Mesendoderm (in vitro differentiated cells): ENCODE measurements at regions not wholly inside any gene's neighbourhood (a gene's known extent, or its start where the extent isn't known, plus 50 kb on each side); places are given as distances from the start of the nearest gene placed in this dataset.
"Not testable (repeated sequence)": the region's sequence is repeated elsewhere in the genome, so short reads cannot be mapped to it uniquely, and the experiment has no call there.

Experiments
- DNase-seq: peaks from one replicate; pipeline ENCODE4 v3.0.0; 2013
- H2AK5ac ChIP-seq: 2 replicates; pipeline ENCODE4 v1.6.1; 2013; ENCODE audit warnings: low read length, inconsistent platforms
- H2BK120ac ChIP-seq: 2 replicates; pipeline ENCODE4 v1.6.1; 2013; ENCODE audit warnings: low read depth, mild to moderate bottlenecking, low read length, moderate library complexity, mixed read lengths
- H2BK15ac ChIP-seq: replicated peaks from 2 replicates; pipeline ENCODE4 v1.6.1; 2013; ENCODE audit warnings: low read depth, mild to moderate bottlenecking, moderate library complexity
- H2BK5ac ChIP-seq: 2 replicates; pipeline ENCODE4 v1.6.1; 2013; ENCODE audit warnings: low read length, inconsistent platforms
- H3K18ac ChIP-seq: 2 replicates; pipeline ENCODE4 v1.6.1; 2013; ENCODE audit warnings: mild to moderate bottlenecking, low read length, mixed read lengths
- H3K23ac ChIP-seq: one replicate; pipeline ENCODE4 v1.6.1; 2013; ENCODE audit warnings: low read length
- H3K27ac ChIP-seq: 2 replicates; pipeline ENCODE4 v1.5.1; 2013; ENCODE audit warnings: low read depth, mild to moderate bottlenecking, inconsistent platforms, low read length, moderate library complexity
- H3K27me3 ChIP-seq: 2 replicates; pipeline ENCODE4 v1.6.1; 2013; ENCODE audit warnings: low read length, control low read depth, mild to moderate bottlenecking, inconsistent platforms; ENCODE audit not compliant: insufficient read depth, poor library complexity
- H3K36me3 ChIP-seq: 2 replicates; pipeline ENCODE4 v1.6.1; 2013; ENCODE audit warnings: low read length, inconsistent platforms; ENCODE audit not compliant: control insufficient read depth, insufficient read depth
- H3K4ac ChIP-seq: one replicate; pipeline ENCODE4 v1.6.1; 2013; ENCODE audit warnings: low read depth, mild to moderate bottlenecking, low read length, moderate library complexity
- H3K4me1 ChIP-seq: 2 replicates; pipeline ENCODE4 v1.6.1; 2013; ENCODE audit warnings: low read depth, low read length, inconsistent platforms; ENCODE audit not compliant: control insufficient read depth
- H3K4me2 ChIP-seq: 2 replicates; pipeline ENCODE4 v1.6.1; 2013; ENCODE audit warnings: low read length
- H3K4me3 ChIP-seq: 2 replicates; pipeline ENCODE4 v1.5.1; 2013; ENCODE audit warnings: mild to moderate bottlenecking, low read length
- H3K56ac ChIP-seq: one replicate; pipeline ENCODE4 v1.6.1; 2013; ENCODE audit warnings: low read length
- H3K79me1 ChIP-seq: 2 replicates; pipeline ENCODE4 v1.6.1; 2013; ENCODE audit warnings: low read length, inconsistent platforms
- H3K79me2 ChIP-seq: 2 replicates; pipeline ENCODE4 v1.6.1; 2013; ENCODE audit warnings: mild to moderate bottlenecking, low read length; ENCODE audit not compliant: control insufficient read depth, insufficient read depth
- H3K9ac ChIP-seq: 2 replicates; pipeline ENCODE4 v1.6.1; 2013; ENCODE audit warnings: low read length, inconsistent platforms
- H4K5ac ChIP-seq: one replicate; pipeline ENCODE4 v1.6.1; 2013; ENCODE audit warnings: low read length
- H4K8ac ChIP-seq: one replicate; pipeline ENCODE4 v1.6.1; 2013; ENCODE audit warnings: low read depth, mild to moderate bottlenecking, control low read depth, low read length, moderate library complexity
- WGBS: extraction: QIAGEN DNeasy Blood & Tissue Kit; methylation state at CpG from one replicate; pipeline ENCODE4 v1.1.7; 2013; ENCODE audit warnings: low lambda C conversion rate, missing lambda C conversion rate; ENCODE audit not compliant: insufficient coverage; ENCODE audit errors: extremely low coverage; 5-methylcytosine and 5-hydroxymethylcytosine counted together

DNA sequence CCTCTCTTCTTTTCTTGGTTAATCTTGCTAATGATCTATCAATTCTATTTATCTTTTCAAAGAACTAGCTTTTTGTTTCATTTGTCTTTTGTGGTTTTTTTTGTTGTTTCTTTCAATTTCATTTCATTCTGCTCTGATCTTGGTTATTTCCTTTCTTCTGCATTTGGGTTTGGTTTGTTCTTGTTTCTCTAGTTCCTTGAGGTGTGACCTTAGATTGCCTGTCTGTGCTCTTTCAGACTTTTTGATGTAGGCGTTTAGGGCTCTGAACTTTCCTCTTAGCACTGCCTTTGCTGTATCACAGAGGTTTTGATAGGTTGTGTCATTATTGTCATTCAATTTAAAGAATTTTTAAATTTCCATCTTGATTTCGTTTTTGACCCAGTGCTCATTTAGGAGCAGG is 180.1 kb downstream of the TM2D1 start:
- not testable (repeated sequence) for H3K23ac ChIP-seq, H3K79me1 ChIP-seq, H3K27ac ChIP-seq, H4K8ac ChIP-seq, H4K5ac ChIP-seq, H3K27me3 ChIP-seq, H2BK5ac ChIP-seq, DNase-seq, H2BK120ac ChIP-seq, H3K4me1 ChIP-seq, H3K18ac ChIP-seq, H3K4me3 ChIP-seq, H3K4me2 ChIP-seq, H3K9ac ChIP-seq, H2BK15ac ChIP-seq, H3K79me2 ChIP-seq, H3K4ac ChIP-seq, H2AK5ac ChIP-seq, H3K36me3 ChIP-seq, H3K56ac ChIP-seq
- no CpG with 5 or more reads among the region's 2 CpGs for WGBS

DNA sequence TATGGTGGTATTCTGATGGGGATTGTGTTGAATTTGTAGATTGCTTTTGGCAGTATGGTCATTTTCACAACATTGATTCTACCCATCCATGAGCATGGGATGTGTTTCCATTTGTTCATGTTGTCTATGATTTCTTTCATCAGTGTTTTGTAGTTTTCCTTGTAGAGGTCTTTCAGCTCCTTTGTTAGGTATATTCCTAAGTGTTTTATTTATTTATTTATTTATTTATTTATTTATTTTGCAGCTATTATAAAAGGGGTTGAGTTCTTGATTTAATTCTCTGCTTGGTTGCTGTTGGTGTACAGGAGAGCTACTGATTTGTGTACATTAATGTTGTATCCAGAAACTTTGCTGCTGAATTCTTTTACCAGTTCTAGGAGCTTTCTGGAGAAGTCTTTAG is 181.4 kb downstream of the TM2D1 start:
- not testable (repeated sequence) for H3K27me3 ChIP-seq, H3K4ac ChIP-seq, H3K18ac ChIP-seq, H3K4me2 ChIP-seq, H3K79me2 ChIP-seq, H4K5ac ChIP-seq, H3K79me1 ChIP-seq, H2BK5ac ChIP-seq, DNase-seq, H3K27ac ChIP-seq, H2BK15ac ChIP-seq, H3K23ac ChIP-seq, H3K56ac ChIP-seq, H3K36me3 ChIP-seq, H2AK5ac ChIP-seq, H3K4me3 ChIP-seq, H3K4me1 ChIP-seq, H3K9ac ChIP-seq, H2BK120ac ChIP-seq, H4K8ac ChIP-seq

DNA sequence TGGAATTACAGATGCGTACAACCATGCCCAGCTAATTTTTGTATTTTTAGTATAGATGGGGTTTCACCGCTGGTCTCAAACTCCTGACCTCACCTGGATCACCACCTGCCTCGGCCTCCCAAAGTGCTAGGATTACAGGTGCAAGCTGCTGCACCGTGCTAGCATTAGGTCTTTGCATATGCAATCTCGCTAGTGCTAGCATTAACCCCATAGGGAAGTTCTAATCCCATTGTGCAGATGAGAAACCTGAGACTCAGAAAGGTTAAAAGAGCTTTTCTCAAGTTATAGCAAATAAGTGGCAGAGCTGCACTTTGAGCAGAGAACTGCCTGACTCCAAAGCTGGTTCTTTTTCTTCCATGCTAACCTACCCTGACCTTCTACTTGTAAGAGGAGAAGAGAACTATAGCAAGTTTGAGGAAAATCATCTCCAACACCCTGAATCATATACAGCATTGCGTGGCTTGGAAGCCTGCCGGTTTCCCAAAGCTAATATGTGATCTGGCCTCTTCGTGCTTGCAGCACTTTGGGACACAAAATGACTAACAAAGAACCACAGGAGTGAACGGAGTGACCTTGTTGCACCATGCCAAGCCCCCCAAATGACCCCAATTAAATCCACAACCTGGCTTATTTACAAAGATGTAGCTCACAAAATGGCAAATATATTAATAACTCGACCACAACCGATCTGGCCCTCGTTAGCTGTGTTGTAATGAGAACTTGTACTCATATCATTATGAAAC is 185.1 kb downstream of the TM2D1 start:
- Histone ChIP-seq H3K27me3 (no peaks in the 10 kb centered on the region), H3K4me3 (no peak overlapping the region), H2BK120ac (no peak overlapping the region), H2AK5ac (no peak overlapping the region), H4K8ac (no peak overlapping the region), H3K23ac (no peak overlapping the region), H3K4ac (no peak overlapping the region), H3K9ac (no peak overlapping the region), H2BK15ac (no peak overlapping the region), H3K4me1 (no peaks in the 10 kb centered on the region), H3K79me2 (no peaks in the 10 kb centered on the region), H3K56ac (no peak overlapping the region), H4K5ac (no peak overlapping the region), H2BK5ac (no peak overlapping the region), H3K4me2 (no peak overlapping the region), H3K18ac (no peak overlapping the region), H3K27ac (no peak overlapping the region), H3K79me1 (no peaks in the 10 kb centered on the region), H3K36me3 (no peaks in the 10 kb centered on the region)
- DNase-seq, result no peak
- no CpG with 5 or more reads among the region's 12 CpGs for WGBS

GRCh38 chr1:61538228-61538627 is 186.7 kb downstream of the TM2D1 start:
- no peaks in the 10 kb centered on the region for H3K79me1 ChIP-seq
- H3K27me3 ChIP-seq, result no peaks in the 10 kb centered on the region
- no peaks in the 10 kb centered on the region for H3K36me3 ChIP-seq
- H3K9ac ChIP-seq, result no peak overlapping the region
- H3K4ac ChIP-seq, result no peak overlapping the region
- no peak for DNase-seq
- no peak overlapping the region for H2AK5ac ChIP-seq
- WGBS, result no CpG with 5 or more reads among the region's 4 CpGs
- H4K8ac ChIP-seq, result no peak overlapping the region
- H3K27ac ChIP-seq, result no peak overlapping the region
- no peak overlapping the region for H3K4me3 ChIP-seq
- H3K56ac ChIP-seq, result no peak overlapping the region
- H2BK15ac ChIP-seq, result no peak overlapping the region
- no peaks in the 10 kb centered on the region for H3K4me1 ChIP-seq
- H3K23ac ChIP-seq, result no peak overlapping the region
- H2BK120ac ChIP-seq, result no peak overlapping the region
- no peak overlapping the region for H3K18ac ChIP-seq
- no peak overlapping the region for H2BK5ac ChIP-seq
- no peaks in the 10 kb centered on the region for H3K79me2 ChIP-seq
- H3K4me2 ChIP-seq, result no peak overlapping the region
- no peak overlapping the region for H4K5ac ChIP-seq

GRCh38 chr1:61536174-61537108 is 188.5 kb downstream of the TM2D1 start:
- H3K36me3 ChIP-seq, result no peaks in the 10 kb centered on the region
- WGBS, result no CpG with 5 or more reads among the region's 3 CpGs

More at GRCh38 chr1:61536174-61537108, 188.5 kb downstream of the TM2D1 start:
- no peak overlapping the region for H3K4me3 ChIP-seq
- H3K27ac ChIP-seq, result no peak overlapping the region
- H3K79me2 ChIP-seq, result no peaks in the 10 kb centered on the region
- H3K4ac ChIP-seq, result no peak overlapping the region
- no peaks in the 10 kb centered on the region for H3K27me3 ChIP-seq
- no peak overlapping the region for H2BK5ac ChIP-seq
- H3K56ac ChIP-seq, result no peak overlapping the region
- no peak overlapping the region for H4K5ac ChIP-seq
- no peaks in the 10 kb centered on the region for H3K79me1 ChIP-seq
- H2BK120ac ChIP-seq, result no peak overlapping the region
- no peak overlapping the region for H3K18ac ChIP-seq
- H3K4me2 ChIP-seq, result no peak overlapping the region
- no peak overlapping the region for H2BK15ac ChIP-seq
- H3K23ac ChIP-seq, result no peak overlapping the region
- no peak overlapping the region for H3K9ac ChIP-seq
- no peaks in the 10 kb centered on the region for H3K4me1 ChIP-seq
- no peak for DNase-seq
- no peak overlapping the region for H4K8ac ChIP-seq
- H2AK5ac ChIP-seq, result no peak overlapping the region
